ENCODE measurements at regions not wholly inside any gene's neighbourhood (a gene's known extent, or its start where the extent isn't known, plus 50 kb on each side); places are given as distances from the start of the nearest gene placed in this dataset.
"Not testable (repeated sequence)": the region's sequence is repeated elsewhere in the genome, so short reads cannot be mapped to it uniquely, and the experiment has no call there.

- no peak for DNase-seq (ENCODE audit: extremely low read depth, low read depth)
These were observed 111.0 kb downstream of the FAM53A start for GRCh38 chr4:1572964-1573720.

GRCh38 chr4:1572521-1572920, 111.6 kb downstream of the FAM53A start:
- no peak for DNase-seq (ENCODE audit: extremely low read depth, low read depth)

- DNase-seq (ENCODE audit: extremely low read depth, low read depth): no peak
These were observed 112.1 kb downstream of the FAM53A start for GRCh38 chr4:1572010-1572385.

GRCh38 chr4:1571165-1572009, 112.7 kb downstream of the FAM53A start:
- DNase-seq (ENCODE audit: extremely low read depth, low read depth): no peak

- DNase-seq (ENCODE audit: extremely low read depth, low read depth): no peak
These were observed 113.6 kb downstream of the FAM53A start for GRCh38 chr4:1570291-1571164.

- no peak for DNase-seq (ENCODE audit: extremely low read depth, low read depth)
These were observed 114.5 kb downstream of the FAM53A start for GRCh38 chr4:1569461-1570151.

- DNase-seq (ENCODE audit: extremely low read depth, low read depth): no peak
These were observed 115.2 kb downstream of the FAM53A start for GRCh38 chr4:1568855-1569460.

GRCh38 chr4:1567808-1568581, 116.1 kb downstream of the FAM53A start:
- DNase-seq (ENCODE audit: extremely low read depth, low read depth): no peak

- no peak for DNase-seq (ENCODE audit: extremely low read depth, low read depth)
These were observed 116.7 kb downstream of the FAM53A start for GRCh38 chr4:1567519-1567807.

- no peak for DNase-seq (ENCODE audit: extremely low read depth, low read depth)
These were observed 117.1 kb downstream of the FAM53A start for GRCh38 chr4:1566838-1567518.

GRCh38 chr4:1566301-1566837, 117.7 kb downstream of the FAM53A start:
- not testable (repeated sequence) for DNase-seq (ENCODE audit: extremely low read depth, low read depth)

- no peak for DNase-seq (ENCODE audit: extremely low read depth, low read depth)
These were observed 118.4 kb downstream of the FAM53A start for GRCh38 chr4:1565598-1566295.

- DNase-seq (ENCODE audit: extremely low read depth, low read depth): no peak
These were observed 119.4 kb downstream of the FAM53A start for GRCh38 chr4:1564535-1565375.

GRCh38 chr4:1563768-1564485, 120.2 kb downstream of the FAM53A start:
- no peak for DNase-seq (ENCODE audit: extremely low read depth, low read depth)

- no peak for DNase-seq (ENCODE audit: extremely low read depth, low read depth)
These were observed 120.9 kb downstream of the FAM53A start for GRCh38 chr4:1563241-1563640.

- no peak for DNase-seq (ENCODE audit: extremely low read depth, low read depth)
These were observed 121.3 kb downstream of the FAM53A start for GRCh38 chr4:1562771-1563170.
